Activated CD8-positive, alpha-beta T cell treated with anti-CD3 and anti-CD28 coated beads for 36 hours (primary cell): ENCODE measurements at regions not wholly inside any gene's neighbourhood (a gene's known extent, or its start where the extent isn't known, plus 50 kb on each side); places are given as distances from the start of the nearest gene placed in this dataset.

Experiments
- ATAC-seq: fragments of 200-7000 bp; cut with Tn5 transposase; one replicate; pipeline ENCODE4 v1.10.0; 2021; ENCODE audit warnings: mild to moderate bottlenecking, moderate library complexity
- CTCF ChIA-PET: fragments of 350-600 bp; sonication (Branson Sonifier 250); formaldehyde crosslinking; loops from one replicate; lab custom pipeline; 2021; ENCODE audit warnings: antibody characterized with exemption; lab: Charles Lee
- POLR2A ChIA-PET: fragments of 350-600 bp; sonication (Branson Sonifier 250); formaldehyde crosslinking; loops from one replicate; lab custom pipeline; 2021; ENCODE audit warnings: antibody characterized with exemption; lab: Charles Lee
- DNase-seq: peaks from one replicate; pipeline ENCODE4 v3.0.0-alpha.2; 2020
- H3K27ac Mint-ChIP-seq: one replicate; pipeline ENCODE4 v1.8.0; 2021; ENCODE audit warnings: mild to moderate bottlenecking, mixed read lengths
- H3K27me3 Mint-ChIP-seq: one replicate; pipeline ENCODE4 v1.8.0; 2021; ENCODE audit warnings: mixed read lengths
- H3K36me3 Mint-ChIP-seq: one replicate; pipeline ENCODE4 v1.8.0; 2021; ENCODE audit warnings: low read depth, mixed read lengths
- H3K4me1 Mint-ChIP-seq: one replicate; pipeline ENCODE4 v1.8.0; 2021; ENCODE audit warnings: low read depth, mixed read lengths
- H3K4me3 Mint-ChIP-seq: one replicate; pipeline ENCODE4 v1.8.0; 2021; ENCODE audit warnings: mild to moderate bottlenecking, moderate library complexity, mixed read lengths
- H3K9me3 Mint-ChIP-seq: one replicate; pipeline ENCODE4 v1.8.0; 2021; ENCODE audit warnings: mixed read lengths
- intact Hi-C: fragments of 100-400 bp; cut with micrococcal nuclease; formaldehyde crosslinking; loops from one replicate; pipeline ENCODE4 v1.10.0; 2022
- TF ChIP-seq, protein P1 (sequence below): fragments of 200-600 bp; IDR thresholded peaks from one replicate; pipeline ENCODE4 v1.8.0; 2022; ENCODE audit warnings: antibody characterized with exemption, mild to moderate bottlenecking

DNA sequence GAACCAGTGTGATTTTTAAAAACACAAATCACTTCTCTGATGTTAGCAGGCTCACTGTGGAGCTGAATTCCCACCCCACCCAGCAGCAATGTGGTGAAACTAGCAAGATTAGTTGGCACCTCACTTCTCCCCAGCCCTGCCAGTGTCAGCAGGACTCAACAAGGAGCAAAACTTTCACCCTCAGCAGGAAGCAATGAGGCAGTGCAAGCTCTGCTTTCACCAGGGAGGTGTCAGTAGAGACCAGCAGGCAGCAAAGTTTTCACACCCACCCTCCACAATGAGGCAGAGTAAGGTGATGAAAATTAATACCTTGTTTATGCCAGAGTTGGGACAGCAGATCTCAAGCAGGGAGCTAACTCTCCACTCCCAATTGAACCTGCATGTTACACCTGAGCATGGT, 565.0 kb downstream of the CETN3 start:
- intact Hi-C loops: no loop called here
- ChIA-PET CTCF (no interaction called here), POLR2A (no interaction called here)
- Mint-ChIP-seq H3K9me3 (no peaks in the 10 kb centered on the region), H3K27me3 (no peaks in the 10 kb centered on the region), H3K27ac (no peak overlapping the region), H3K36me3 (no peaks in the 10 kb centered on the region), H3K4me1 (no peaks in the 10 kb centered on the region), H3K4me3 (no peak overlapping the region)
- ATAC-seq (no peak), DNase-seq (no peak)
- TF ChIP-seq, protein P1, sequence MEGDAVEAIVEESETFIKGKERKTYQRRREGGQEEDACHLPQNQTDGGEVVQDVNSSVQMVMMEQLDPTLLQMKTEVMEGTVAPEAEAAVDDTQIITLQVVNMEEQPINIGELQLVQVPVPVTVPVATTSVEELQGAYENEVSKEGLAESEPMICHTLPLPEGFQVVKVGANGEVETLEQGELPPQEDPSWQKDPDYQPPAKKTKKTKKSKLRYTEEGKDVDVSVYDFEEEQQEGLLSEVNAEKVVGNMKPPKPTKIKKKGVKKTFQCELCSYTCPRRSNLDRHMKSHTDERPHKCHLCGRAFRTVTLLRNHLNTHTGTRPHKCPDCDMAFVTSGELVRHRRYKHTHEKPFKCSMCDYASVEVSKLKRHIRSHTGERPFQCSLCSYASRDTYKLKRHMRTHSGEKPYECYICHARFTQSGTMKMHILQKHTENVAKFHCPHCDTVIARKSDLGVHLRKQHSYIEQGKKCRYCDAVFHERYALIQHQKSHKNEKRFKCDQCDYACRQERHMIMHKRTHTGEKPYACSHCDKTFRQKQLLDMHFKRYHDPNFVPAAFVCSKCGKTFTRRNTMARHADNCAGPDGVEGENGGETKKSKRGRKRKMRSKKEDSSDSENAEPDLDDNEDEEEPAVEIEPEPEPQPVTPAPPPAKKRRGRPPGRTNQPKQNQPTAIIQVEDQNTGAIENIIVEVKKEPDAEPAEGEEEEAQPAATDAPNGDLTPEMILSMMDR: no peak

DNA sequence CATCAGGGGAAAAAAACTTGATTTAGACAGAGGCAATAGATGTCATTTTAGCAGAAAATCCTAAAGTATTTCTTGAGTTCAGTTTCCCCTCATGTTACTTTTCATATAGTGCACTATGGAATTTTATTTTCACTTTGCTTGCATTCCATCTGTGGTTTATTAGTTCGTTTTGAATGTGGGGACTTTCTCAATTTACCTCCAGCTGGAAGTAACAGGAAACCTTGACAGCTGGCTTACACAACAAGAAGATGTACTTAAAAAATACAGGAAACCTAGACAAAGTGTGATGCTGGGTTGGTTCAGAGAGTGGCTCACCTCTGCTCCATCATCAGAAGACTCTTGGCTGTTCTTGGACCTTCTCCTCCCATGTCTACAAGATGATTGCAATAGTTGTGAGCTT, 567.0 kb downstream of the CETN3 start:
- no peaks in the 10 kb centered on the region for H3K36me3 Mint-ChIP-seq
- ATAC-seq (no peak), DNase-seq (no peak)
- no peak overlapping the region for H3K4me3 Mint-ChIP-seq
- TF ChIP-seq, protein P1: no peak
- no peaks in the 10 kb centered on the region for H3K27me3 Mint-ChIP-seq
- ChIA-PET POLR2A (no interaction called here), CTCF (no interaction called here)
- H3K9me3 Mint-ChIP-seq: no peaks in the 10 kb centered on the region
- intact Hi-C loops: no loop called here
- H3K27ac Mint-ChIP-seq: no peak overlapping the region
- no peaks in the 10 kb centered on the region for H3K4me1 Mint-ChIP-seq

DNA sequence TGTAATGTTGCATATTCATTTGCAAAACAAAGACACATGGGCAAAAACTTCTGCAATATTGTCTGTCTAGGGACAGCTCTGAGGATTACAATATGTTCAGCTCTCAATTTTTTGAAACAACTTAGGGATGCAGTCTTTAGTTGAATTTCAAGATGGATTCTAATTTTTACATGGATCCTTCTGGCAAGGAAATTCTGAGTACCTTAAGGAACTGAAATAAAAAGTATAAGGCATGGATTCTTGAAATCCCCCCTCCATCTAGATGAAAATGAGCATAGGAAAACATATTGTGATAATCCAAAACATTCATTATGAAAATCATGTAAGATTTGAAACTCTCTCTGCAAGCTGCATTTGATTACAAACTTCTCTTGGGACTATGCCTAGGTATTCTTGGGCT, 568.6 kb downstream of the CETN3 start:
- Mint-ChIP-seq H3K27me3 (no peaks in the 10 kb centered on the region), H3K4me1 (no peaks in the 10 kb centered on the region), H3K36me3 (no peaks in the 10 kb centered on the region), H3K27ac (no peak overlapping the region), H3K4me3 (no peak overlapping the region), H3K9me3 (peaks cover under 1% of the 10 kb centered on the region)
- intact Hi-C loops: no loop called here
- TF ChIP-seq, protein P1: no peak
- ChIA-PET CTCF (no interaction called here), POLR2A (no interaction called here)
- DNase-seq (no peak), ATAC-seq (no peak)

DNA sequence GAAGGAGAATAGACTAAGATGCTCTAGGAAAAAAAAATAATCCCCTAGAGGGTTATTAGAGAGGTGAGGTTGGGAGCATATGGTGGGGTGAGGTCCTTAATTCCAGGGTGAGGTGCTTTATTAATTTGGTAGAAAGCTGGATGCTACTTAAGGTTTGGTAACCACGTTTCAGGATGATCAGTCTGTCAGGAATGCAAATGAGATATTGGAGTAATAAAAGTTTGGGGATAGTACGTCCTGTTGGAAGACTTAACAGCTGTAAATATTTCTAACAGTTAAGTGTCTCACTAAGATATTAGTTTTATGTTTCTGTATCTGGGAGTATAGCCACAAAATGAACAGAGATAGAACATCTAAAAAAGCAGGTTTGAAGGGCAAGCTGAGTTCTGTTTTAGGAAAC, 578.9 kb downstream of the CETN3 start:
- ChIA-PET POLR2A (no interaction called here), CTCF (no interaction called here)
- ATAC-seq: no peak
- no peaks in the 10 kb centered on the region for H3K4me1 Mint-ChIP-seq
- H3K9me3 Mint-ChIP-seq: peaks cover 4% of the 10 kb centered on the region
- H3K36me3 Mint-ChIP-seq: no peaks in the 10 kb centered on the region
- TF ChIP-seq, protein P1: no peak
- H3K27ac Mint-ChIP-seq: no peak overlapping the region
- intact Hi-C loops: no loop called here
- DNase-seq: no peak
- H3K4me3 Mint-ChIP-seq: no peak overlapping the region
- H3K27me3 Mint-ChIP-seq: no peaks in the 10 kb centered on the region

DNA sequence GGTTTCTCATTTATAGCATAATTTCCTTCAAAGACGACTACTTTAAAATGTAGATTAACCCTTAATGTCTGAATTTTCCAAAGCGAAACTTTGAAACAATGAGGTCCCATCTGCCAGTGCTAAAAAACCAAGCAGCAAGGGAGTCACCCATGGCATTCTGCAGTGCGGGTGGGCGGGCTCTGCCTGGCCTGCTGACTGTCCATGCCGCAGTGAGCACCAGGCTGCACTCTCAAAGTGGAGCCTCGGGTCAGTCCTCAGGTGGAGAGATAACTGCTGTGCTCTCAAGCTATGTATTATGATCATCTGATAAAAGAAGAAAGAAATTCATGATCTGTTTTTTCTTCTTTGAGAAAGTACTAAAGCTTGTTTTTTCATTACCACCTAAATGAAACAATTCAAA, 581.6 kb downstream of the CETN3 start:
- intact Hi-C loops: no loop called here
- no peaks in the 10 kb centered on the region for H3K36me3 Mint-ChIP-seq
- ChIA-PET CTCF (no interaction called here), POLR2A (no interaction called here)
- H3K4me1 Mint-ChIP-seq: no peaks in the 10 kb centered on the region
- no peak overlapping the region for H3K4me3 Mint-ChIP-seq
- no peak overlapping the region for H3K27ac Mint-ChIP-seq
- no peak for ATAC-seq
- peaks cover 4% of the 10 kb centered on the region for H3K9me3 Mint-ChIP-seq
- TF ChIP-seq, protein P1: no peak
- DNase-seq: no peak
- H3K27me3 Mint-ChIP-seq: no peaks in the 10 kb centered on the region
